HEK293T (cell line): ENCODE measurements at regions not wholly inside any gene's neighbourhood (a gene's known extent, or its start where the extent isn't known, plus 50 kb on each side); places are given as distances from the start of the nearest gene placed in this dataset.

ENCODE experiments used
- BHLHE40 ChIP-seq: fragments of 450-650 bp; IDR thresholded peaks from 2 replicates; pipeline ENCODE4 v1.6.1; 2016; ENCODE audit warnings: mild to moderate bottlenecking, moderate library complexity, borderline replicate concordance
- CTBP1 ChIP-seq: fragments of 450-650 bp; IDR thresholded peaks from 2 replicates; pipeline ENCODE4 v1.6.1; 2016; ENCODE audit warnings: borderline replicate concordance
- FOXM1 ChIP-seq: fragments of 450-650 bp; IDR thresholded peaks from 2 replicates; pipeline ENCODE4 v1.6.1; 2017; ENCODE audit warnings: mild to moderate bottlenecking, borderline replicate concordance
- L3MBTL2 ChIP-seq: fragments of 450-650 bp; conservative IDR thresholded peaks from 2 replicates; pipeline ENCODE4 v1.6.1; 2016; ENCODE audit warnings: mild to moderate bottlenecking
- PKNOX1 ChIP-seq: fragments of 450-650 bp; IDR thresholded peaks from 2 replicates; pipeline ENCODE4 v1.6.1; 2016
- SUZ12 ChIP-seq: fragments of 450-650 bp; IDR thresholded peaks from 2 replicates; pipeline ENCODE4 v1.6.1; 2016; ENCODE audit warnings: mild to moderate bottlenecking
- TARDBP ChIP-seq: fragments of 450-650 bp; IDR thresholded peaks from 2 replicates; pipeline ENCODE4 v1.6.1; 2016

DNA sequence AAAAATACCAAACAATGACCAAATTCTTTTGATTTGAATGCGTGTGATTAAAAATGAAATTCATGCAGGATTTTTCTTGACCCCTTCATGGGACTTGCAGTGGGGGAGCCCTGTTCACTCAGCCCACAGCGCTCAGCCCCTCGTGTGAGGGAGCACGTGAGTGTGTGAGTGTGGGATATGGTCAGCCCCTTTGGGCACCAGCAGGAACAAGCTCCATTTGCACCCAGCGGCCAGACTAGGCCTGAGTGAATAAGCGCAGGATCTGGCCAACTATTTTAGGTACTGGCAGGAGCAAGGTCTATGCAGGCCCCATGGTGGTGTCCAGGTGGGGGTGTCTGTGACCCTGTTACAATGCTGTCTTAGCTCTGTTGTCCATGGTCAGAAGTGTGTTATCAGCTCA, 1631.2 kb downstream of the BRINP3 start:
- TF ChIP-seq PKNOX1: no peak
- no peak for TF ChIP-seq CTBP1
- no peak for TF ChIP-seq L3MBTL2
- no peak for TF ChIP-seq FOXM1
- TF ChIP-seq SUZ12: no peak
- TF ChIP-seq TARDBP: no peak
- TF ChIP-seq BHLHE40: no peak
